ENCODE measurements at regions not wholly inside any gene's neighbourhood (a gene's known extent, or its start where the extent isn't known, plus 50 kb on each side); places are given as distances from the start of the nearest gene placed in this dataset.
A peak's percentile ranks its signal among the peaks of the same experiment; 100 is the strongest.

- intact Hi-C loops (cut with micrococcal nuclease): no loop called here
- DNase-seq: no peak
- no peak for ATAC-seq
- POLR2A ChIA-PET (ENCODE audit: unreplicated experiment): no interaction called here
- H3K79me2 ChIP-seq (ENCODE audit: low read length): no peaks in the 10 kb centered on the region
- TF ChIP-seq EZH2phosphoT487 (IDR thresholded peaks at IDR 0.05; ENCODE audit: borderline replicate concordance, low read length): no peak
- TF ChIP-seq EZH2 (IDR thresholded peaks at IDR 0.05; ENCODE audit: low read length, unreplicated experiment): no peak
- TF ChIP-seq, protein P1, sequence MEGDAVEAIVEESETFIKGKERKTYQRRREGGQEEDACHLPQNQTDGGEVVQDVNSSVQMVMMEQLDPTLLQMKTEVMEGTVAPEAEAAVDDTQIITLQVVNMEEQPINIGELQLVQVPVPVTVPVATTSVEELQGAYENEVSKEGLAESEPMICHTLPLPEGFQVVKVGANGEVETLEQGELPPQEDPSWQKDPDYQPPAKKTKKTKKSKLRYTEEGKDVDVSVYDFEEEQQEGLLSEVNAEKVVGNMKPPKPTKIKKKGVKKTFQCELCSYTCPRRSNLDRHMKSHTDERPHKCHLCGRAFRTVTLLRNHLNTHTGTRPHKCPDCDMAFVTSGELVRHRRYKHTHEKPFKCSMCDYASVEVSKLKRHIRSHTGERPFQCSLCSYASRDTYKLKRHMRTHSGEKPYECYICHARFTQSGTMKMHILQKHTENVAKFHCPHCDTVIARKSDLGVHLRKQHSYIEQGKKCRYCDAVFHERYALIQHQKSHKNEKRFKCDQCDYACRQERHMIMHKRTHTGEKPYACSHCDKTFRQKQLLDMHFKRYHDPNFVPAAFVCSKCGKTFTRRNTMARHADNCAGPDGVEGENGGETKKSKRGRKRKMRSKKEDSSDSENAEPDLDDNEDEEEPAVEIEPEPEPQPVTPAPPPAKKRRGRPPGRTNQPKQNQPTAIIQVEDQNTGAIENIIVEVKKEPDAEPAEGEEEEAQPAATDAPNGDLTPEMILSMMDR (conservative IDR thresholded peaks at IDR 0.05; ENCODE audit: low read depth, low read length): peak; percentile 23; the same call in 1 of the 2 replicates
- peaks cover 4% of the 10 kb centered on the region; the same call in 1 of the 2 replicates for H3K36me3 ChIP-seq (ENCODE audit: low read depth, low read length)
- no peak overlapping the region for H3K27ac ChIP-seq (ENCODE audit: low read length)
- CTCF ChIA-PET: no interaction called here
- no peak overlapping the region for H3K4me3 ChIP-seq (ENCODE audit: low read length)
- no peak overlapping the region for H3K9ac ChIP-seq (ENCODE audit: low read length)
- H3K4me2 ChIP-seq (ENCODE audit: low read length): no peak overlapping the region
- H2AFZ ChIP-seq (ENCODE audit: low read length): no peak overlapping the region
- H3F3A ChIP-seq (ENCODE audit: low read length, unreplicated experiment): no peaks in the 10 kb centered on the region
- no peaks in the 10 kb centered on the region for H3K27me3 ChIP-seq (ENCODE audit: low read length)
- H3K4me1 ChIP-seq (ENCODE audit: insufficient read depth, low read length): no peaks in the 10 kb centered on the region
- no peaks in the 10 kb centered on the region for H3K9me2 ChIP-seq (replicated peaks; ENCODE audit: low read length)
- H4K20me1 ChIP-seq (ENCODE audit: low read length): no peaks in the 10 kb centered on the region
- BruUV-seq (replicated peaks): no TSS peak
- peaks cover 33% of the 10 kb centered on the region for H3K9me3 ChIP-seq (ENCODE audit: low read length)
Observed at GRCh38 chr11:55106391-55106790, 155.6 kb upstream of the TRIM48 start.

Data from PC-3 (cell line).